Suprapubic skin (tissue), 3 donors: ENCODE measurements at regions not wholly inside any gene's neighbourhood (a gene's known extent, or its start where the extent isn't known, plus 50 kb on each side); places are given as distances from the start of the nearest gene placed in this dataset.

ENCODE experiments used
- CTCF ChIP-seq, 2 donors: fragments of 200-600 bp in 1 of 2; fragments of 450-650 bp in 1 of 2; sonication (generic) in 1 of 2; IDR thresholded peaks; one replicate each; pipeline ENCODE4 v1.5.1; 2016 to 2019; ENCODE audit warnings: antibody characterized with exemption in 2 of 2, mild to moderate bottlenecking in 1 of 2, moderate library complexity in 1 of 2
- POLR2AphosphoS5 ChIP-seq, 3 donors: sonication (generic); formaldehyde crosslinking; IDR thresholded peaks; one replicate each; pipeline ENCODE4 v1.6.1; 2017; ENCODE audit warnings: antibody characterized with exemption in 3 of 3

GRCh38 chr3:16061491-16061890 lies 113.0 kb upstream of the GALNT15 start:
- TF ChIP-seq POLR2AphosphoS5 (IDR thresholded peaks at IDR 0.05) (no peak), CTCF (IDR thresholded peaks at IDR 0.05) (no peak)
